Transverse colon (tissue), 4 donors: ENCODE measurements at regions not wholly inside any gene's neighbourhood (a gene's known extent, or its start where the extent isn't known, plus 50 kb on each side); places are given as distances from the start of the nearest gene placed in this dataset.
"Not testable (repeated sequence)": the region's sequence is repeated elsewhere in the genome, so short reads cannot be mapped to it uniquely, and the experiment has no call there.

Experiments used
- DNase-seq: peaks from one replicate; pipeline ENCODE4 v3.0.0-alpha.2; 2019
- H3K27ac ChIP-seq, 4 donors: fragments of 200-600 bp; sonication (generic); 2 replicates each; pipeline ENCODE4 v1.5.1; 2016 to 2018; ENCODE audit warnings: inconsistent platforms in 4 of 4
- H3K27me3 ChIP-seq: fragments of 200-600 bp; sonication (generic); 2 replicates; pipeline ENCODE4 v1.5.1; 2017; ENCODE audit warnings: inconsistent platforms
- H3K36me3 ChIP-seq, 4 donors: fragments of 200-600 bp; sonication (generic); 2 replicates each; pipeline ENCODE4 v1.5.1; 2017 to 2019; ENCODE audit warnings: inconsistent platforms in 4 of 4
- H3K4me1 ChIP-seq, 4 donors: fragments of 200-600 bp; sonication (generic); 2 replicates each; pipeline ENCODE4 v1.5.1; 2017 to 2020; ENCODE audit warnings: inconsistent platforms in 4 of 4
- H3K4me3 ChIP-seq, 4 donors: fragments of 200-600 bp; sonication (generic); 1 replicate in 1 of 4; 2 replicates in 3 of 4; pipeline versions ENCODE4 v1.5.1 to v1.6.1; 2017 to 2019; ENCODE audit warnings: inconsistent platforms in 4 of 4
- H3K9me3 ChIP-seq, 2 donors: fragments of 200-600 bp; sonication (generic); 2 replicates each; pipeline ENCODE4 v1.5.1; 2017 to 2019; ENCODE audit warnings: inconsistent platforms in 2 of 2
- EP300 ChIP-seq: sonication (generic); formaldehyde crosslinking; IDR thresholded peaks from one replicate; pipeline ENCODE4 v1.6.1; 2017; ENCODE audit warnings: antibody characterized with exemption, low read depth
- POLR2A ChIP-seq: fragments of 450-650 bp; IDR thresholded peaks from one replicate; pipeline ENCODE4 v1.6.1; 2016; ENCODE audit warnings: antibody characterized with exemption, mild to moderate bottlenecking, moderate library complexity
- POLR2AphosphoS5 ChIP-seq, 3 donors: sonication (generic); formaldehyde crosslinking; IDR thresholded peaks; one replicate each; pipeline ENCODE4 v1.6.1; 2016; ENCODE audit warnings: antibody characterized with exemption in 3 of 3
- WGBS, 2 donors: methylation state at CpG; one replicate each; pipeline ENCODE4 v1.1.5; 2018; ENCODE audit warnings: low coverage in 1 of 2; 5-methylcytosine and 5-hydroxymethylcytosine counted together
- in situ Hi-C, 4 donors: fragments of 200-750 bp; cut with MboI; loops; one replicate each; pipeline versions ENCODE4 v1.15.0 to v1.15.1; 2017; ENCODE audit warnings: low sequenced_read_pairs in 3 of 4, low pct_ligation_motif_present in 1 of 4, low pct_unique_long_range_greater_than_20kb in 1 of 4
- intact Hi-C: fragments of 100-400 bp; cut with DNase I; formaldehyde crosslinking; loops from one replicate; pipeline ENCODE4 v1.15.1; 2023; ENCODE audit warnings: low total_unique reads
- TF ChIP-seq, protein P1 (sequence below), 5 experiments: fragments of 200-600 bp in 3 of 5; fragments of 450-650 bp in 2 of 5; sonication (generic) in 3 of 5; IDR thresholded peaks; 1 replicate in 2 of 5; 2 replicates in 3 of 5; pipeline ENCODE4 v1.5.1; 2016 to 2017; ENCODE audit warnings: antibody characterized with exemption in 5 of 5, inconsistent platforms in 3 of 5, mild to moderate bottlenecking in 2 of 5, moderate library complexity in 1 of 5

DNA sequence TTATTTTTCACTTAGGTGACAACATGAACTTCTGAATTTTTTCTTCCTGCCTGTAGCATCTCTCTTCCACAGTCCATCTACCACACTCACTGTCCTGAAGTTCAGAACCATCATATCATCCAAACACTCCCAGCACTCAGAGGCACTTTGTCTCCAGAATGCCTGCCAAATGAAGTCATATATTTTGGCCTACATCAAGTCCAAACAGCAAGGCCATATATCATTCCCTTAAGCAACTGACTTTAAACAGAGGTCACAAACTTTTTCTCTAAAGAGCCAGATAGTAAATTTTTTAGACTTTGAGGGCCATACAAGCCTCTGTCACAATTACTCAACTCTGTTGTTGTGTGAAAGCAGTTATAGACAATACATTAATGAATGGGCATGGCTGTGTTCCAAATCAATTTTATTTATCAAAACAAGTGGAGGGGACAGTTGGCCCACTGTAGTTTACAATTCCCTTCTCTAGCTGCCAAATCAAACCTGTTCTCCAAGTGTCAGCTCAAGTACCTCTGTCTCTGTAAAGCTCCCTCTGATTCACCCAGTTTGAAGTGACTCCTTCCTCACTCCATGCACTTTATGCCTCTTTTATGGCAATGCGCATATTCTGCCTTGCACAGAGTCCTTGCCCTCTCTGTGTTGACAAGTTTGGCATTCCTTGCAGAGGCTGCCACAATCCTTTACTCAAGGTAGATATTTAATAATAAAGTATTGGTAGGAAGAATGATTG lies 305.7 kb downstream of the FZD1 start:
- Histone ChIP-seq H3K27me3 (no peaks in the 10 kb centered on the region), H3K4me3 (no peak overlapping the region), H3K9me3 (no peaks in the 10 kb centered on the region), H3K27ac (no peak overlapping the region), H3K4me1 (no peaks in the 10 kb centered on the region), H3K36me3 (no peaks in the 10 kb centered on the region)
- WGBS, 2 donors = 83 to 86% methylated on average over 1 of the region's 1 CpG
- intact Hi-C loops = no loop called here
- DNase-seq = no peak
- TF ChIP-seq POLR2AphosphoS5 (IDR thresholded peaks at IDR 0.05) (no peak), POLR2A (no peak), EP300 (no peak)
- TF ChIP-seq, protein P1, sequence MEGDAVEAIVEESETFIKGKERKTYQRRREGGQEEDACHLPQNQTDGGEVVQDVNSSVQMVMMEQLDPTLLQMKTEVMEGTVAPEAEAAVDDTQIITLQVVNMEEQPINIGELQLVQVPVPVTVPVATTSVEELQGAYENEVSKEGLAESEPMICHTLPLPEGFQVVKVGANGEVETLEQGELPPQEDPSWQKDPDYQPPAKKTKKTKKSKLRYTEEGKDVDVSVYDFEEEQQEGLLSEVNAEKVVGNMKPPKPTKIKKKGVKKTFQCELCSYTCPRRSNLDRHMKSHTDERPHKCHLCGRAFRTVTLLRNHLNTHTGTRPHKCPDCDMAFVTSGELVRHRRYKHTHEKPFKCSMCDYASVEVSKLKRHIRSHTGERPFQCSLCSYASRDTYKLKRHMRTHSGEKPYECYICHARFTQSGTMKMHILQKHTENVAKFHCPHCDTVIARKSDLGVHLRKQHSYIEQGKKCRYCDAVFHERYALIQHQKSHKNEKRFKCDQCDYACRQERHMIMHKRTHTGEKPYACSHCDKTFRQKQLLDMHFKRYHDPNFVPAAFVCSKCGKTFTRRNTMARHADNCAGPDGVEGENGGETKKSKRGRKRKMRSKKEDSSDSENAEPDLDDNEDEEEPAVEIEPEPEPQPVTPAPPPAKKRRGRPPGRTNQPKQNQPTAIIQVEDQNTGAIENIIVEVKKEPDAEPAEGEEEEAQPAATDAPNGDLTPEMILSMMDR (IDR thresholded peaks at IDR 0.05) = no peak
- in situ Hi-C loops = no loop called here

DNA sequence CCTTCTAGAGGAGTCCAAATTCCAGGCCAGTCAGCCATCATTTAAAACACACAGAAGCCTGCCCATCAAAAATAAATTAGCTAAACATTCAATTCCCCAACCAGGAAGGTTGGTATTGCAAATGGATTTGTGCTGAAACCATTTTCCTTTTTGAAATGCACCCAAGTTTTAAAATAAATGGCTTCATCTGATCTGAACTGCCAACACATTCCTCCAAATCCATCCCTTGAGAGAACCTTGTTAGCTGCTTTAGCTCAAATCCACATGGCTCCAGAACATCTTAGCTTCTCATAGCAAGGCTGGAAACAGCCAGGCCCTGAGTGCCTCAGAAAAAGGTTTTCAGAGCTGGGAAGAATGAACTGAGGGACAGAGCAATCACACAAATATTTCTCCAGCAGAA lies 306.3 kb downstream of the FZD1 start:
- H3K36me3 ChIP-seq = no peaks in the 10 kb centered on the region
- H3K27me3 ChIP-seq = no peaks in the 10 kb centered on the region
- no peaks in the 10 kb centered on the region for H3K9me3 ChIP-seq
- intact Hi-C loops = no loop called here
- H3K4me1 ChIP-seq = no peaks in the 10 kb centered on the region
- no peak for DNase-seq
- H3K27ac ChIP-seq = no peak overlapping the region
- in situ Hi-C loops = no loop called here
- no peak overlapping the region for H3K4me3 ChIP-seq
- TF ChIP-seq POLR2A (no peak), EP300 (no peak), POLR2AphosphoS5 (IDR thresholded peaks at IDR 0.05) (no peak)
- TF ChIP-seq, protein P1 (IDR thresholded peaks at IDR 0.05) = no peak

DNA sequence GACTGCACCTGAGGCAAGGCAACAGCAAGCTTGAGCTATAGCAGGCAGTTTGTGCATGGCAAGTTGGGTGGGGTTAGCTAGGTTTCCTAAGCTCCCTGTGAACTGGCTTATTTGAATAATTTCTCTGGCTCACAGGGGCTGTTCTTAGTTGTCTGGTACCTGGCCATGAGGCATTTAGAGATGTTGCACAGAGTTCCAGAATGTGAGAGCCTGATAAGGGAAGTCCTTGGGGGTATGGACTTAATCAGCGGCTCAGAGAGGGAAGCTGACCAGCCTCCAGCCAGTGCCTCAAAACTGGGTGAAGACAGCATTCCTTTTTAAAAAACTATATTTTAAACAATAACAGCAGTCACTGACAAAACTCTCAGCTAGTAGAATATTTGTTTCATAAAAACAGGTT lies 307.4 kb downstream of the FZD1 start:
- in situ Hi-C loops = no loop called here
- no peaks in the 10 kb centered on the region for H3K4me1 ChIP-seq
- TF ChIP-seq, protein P1 (IDR thresholded peaks at IDR 0.05) = no peak
- TF ChIP-seq POLR2AphosphoS5 (IDR thresholded peaks at IDR 0.05) (no peak), POLR2A (no peak), EP300 (no peak)

DNA sequence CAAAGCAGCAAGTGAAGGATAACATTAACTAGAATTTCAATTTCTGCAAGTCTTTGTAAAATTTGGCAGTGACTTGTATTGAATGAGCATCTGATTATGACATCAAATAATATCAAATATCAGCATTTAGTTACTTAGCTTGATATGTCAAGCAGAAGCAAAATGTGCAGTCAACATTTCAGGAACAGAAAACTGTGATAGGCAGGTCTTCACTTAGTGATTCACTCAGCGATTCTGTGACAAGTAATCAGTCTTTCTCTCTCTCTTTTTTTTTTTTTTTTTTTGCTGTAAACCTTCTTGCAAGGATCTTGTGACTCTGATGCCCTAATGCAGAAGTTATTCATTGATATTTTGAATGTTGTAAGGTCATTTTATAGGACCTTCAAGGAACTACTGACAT lies 307.1 kb downstream of the MTERF1 start:
- Histone ChIP-seq H3K27me3 (no peaks in the 10 kb centered on the region), H3K4me1 (no peaks in the 10 kb centered on the region), H3K36me3 (no peaks in the 10 kb centered on the region), H3K9me3 (peaks cover 0 to 4% of the 10 kb centered on the region in 2 donors), H3K4me3 (no peak overlapping the region), H3K27ac (no peak overlapping the region)
- intact Hi-C loops = no loop called here
- DNase-seq = no peak
- TF ChIP-seq, protein P1 (IDR thresholded peaks at IDR 0.05) = no peak
- no peak for TF ChIP-seq EP300
- no peak for TF ChIP-seq POLR2A
- no peak for TF ChIP-seq POLR2AphosphoS5 (IDR thresholded peaks at IDR 0.05)
- WGBS, 2 donors = 84 to 100% methylated on average over 1 of the region's 1 CpG
- in situ Hi-C loops = no loop called here

More for the DNA sequence above, 307.4 kb downstream of the FZD1 start:
- intact Hi-C loops = no loop called here
- Histone ChIP-seq H3K9me3 (peaks cover 0 to 4% of the 10 kb centered on the region in 2 donors), H3K27me3 (no peaks in the 10 kb centered on the region), H3K4me3 (no peak overlapping the region), H3K27ac (no peak overlapping the region), H3K36me3 (no peaks in the 10 kb centered on the region)
- 90 to 100% methylated on average over 1 of the region's 1 CpG for WGBS, 2 donors
- DNase-seq = no peak

DNA sequence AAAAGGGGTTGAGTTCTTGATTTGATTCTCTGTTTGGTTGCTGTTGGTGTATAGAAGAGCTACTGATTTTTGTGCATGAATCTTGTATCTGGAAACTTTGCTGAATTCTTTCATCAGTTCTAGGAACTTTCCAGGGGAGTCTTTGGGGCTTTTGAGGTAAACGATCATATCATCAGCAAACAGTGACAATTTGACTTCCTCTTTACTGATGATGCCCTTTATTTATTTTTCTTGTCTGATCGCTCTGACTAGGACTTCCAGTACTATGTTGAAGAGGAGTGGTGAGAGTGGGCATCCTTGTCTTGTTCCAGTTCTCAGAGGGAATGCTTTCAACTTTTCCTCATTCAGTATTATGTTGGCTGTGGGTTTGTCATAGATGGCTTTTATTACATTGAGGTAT lies 304.0 kb downstream of the MTERF1 start:
- intact Hi-C loops, H3K4me3 ChIP-seq, H3K27ac ChIP-seq, DNase-seq, H3K9me3 ChIP-seq, H3K27me3 ChIP-seq, H3K36me3 ChIP-seq, H3K4me1 ChIP-seq, in situ Hi-C loops: not testable (repeated sequence)
- WGBS, 2 donors = 88 to 92% methylated on average over 2 of the region's 2 CpGs
